Astrocyte (in vitro differentiated cells and primary cell): ENCODE measurements at regions not wholly inside any gene's neighbourhood (a gene's known extent, or its start where the extent isn't known, plus 50 kb on each side); places are given as distances from the start of the nearest gene placed in this dataset.

Experiments used
- DNase-seq: peaks from one replicate; pipeline ENCODE4 v3.0.0-alpha.2; 2010; ENCODE audit warnings: low read depth
- FAIRE-seq: peaks from 2 replicates; lab custom pipeline; 2011; peaks lifted over from hg19 to GRCh38; lab: Jason Lieb, UNC
- H2AFZ ChIP-seq: 2 replicates; pipeline ENCODE4 v1.6.0; 2012; ENCODE audit warnings: low read depth, low read length, inconsistent platforms
- H3K27ac ChIP-seq: 2 replicates; pipeline ENCODE4 v1.5.1; 2011; ENCODE audit warnings: low read depth, low read length, inconsistent platforms
- H3K27me3 ChIP-seq: 2 replicates; pipeline ENCODE4 v1.6.0; 2011; ENCODE audit warnings: low read length, inconsistent platforms; ENCODE audit not compliant: insufficient read depth
- H3K36me3 ChIP-seq: 2 replicates; pipeline ENCODE4 v1.5.1; 2011; ENCODE audit warnings: low read length, inconsistent platforms; ENCODE audit not compliant: insufficient read depth
- H3K4me1 ChIP-seq: 2 replicates; pipeline ENCODE4 v1.5.1; 2011; ENCODE audit warnings: low read length, inconsistent platforms; ENCODE audit not compliant: insufficient read depth
- H3K4me2 ChIP-seq: 2 replicates; pipeline ENCODE4 v1.6.0; 2012; ENCODE audit warnings: low read length, inconsistent platforms
- H3K4me3 ChIP-seq: 2 replicates; pipeline ENCODE4 v1.5.1; 2011; ENCODE audit warnings: low read depth, mild to moderate bottlenecking, low read length, inconsistent platforms; ENCODE audit not compliant: insufficient read depth
- H3K79me2 ChIP-seq: 2 replicates; pipeline ENCODE4 v1.6.0; 2012; ENCODE audit warnings: mild to moderate bottlenecking, low read length, inconsistent platforms; ENCODE audit not compliant: insufficient read depth
- H3K9ac ChIP-seq: 2 replicates; pipeline ENCODE4 v1.6.0; 2012; ENCODE audit warnings: mild to moderate bottlenecking, low read length, inconsistent platforms
- H3K9me3 ChIP-seq: 2 replicates; pipeline ENCODE4 v1.5.1; 2012; ENCODE audit warnings: low read depth, mild to moderate bottlenecking, low read length, inconsistent platforms; ENCODE audit not compliant: insufficient read depth
- H4K20me1 ChIP-seq: 2 replicates; pipeline ENCODE4 v1.6.0; 2012; ENCODE audit warnings: low read length, inconsistent platforms; ENCODE audit not compliant: insufficient read depth
- H3K27ac Mint-ChIP-seq: one replicate; pipeline ENCODE4 v1.8.0; 2021; ENCODE audit warnings: mild to moderate bottlenecking, mixed read lengths; ENCODE audit not compliant: unreplicated experiment
- H3K27me3 Mint-ChIP-seq: one replicate; pipeline ENCODE4 v1.8.0; 2021; ENCODE audit warnings: low read depth, mixed read lengths; ENCODE audit not compliant: unreplicated experiment
- H3K36me3 Mint-ChIP-seq: one replicate; pipeline ENCODE4 v1.8.0; 2021; ENCODE audit warnings: low read depth, mixed read lengths; ENCODE audit not compliant: unreplicated experiment
- H3K4me1 Mint-ChIP-seq: one replicate; pipeline ENCODE4 v1.8.0; 2021; ENCODE audit warnings: low read depth, mixed read lengths; ENCODE audit not compliant: unreplicated experiment
- H3K4me3 Mint-ChIP-seq: one replicate; pipeline ENCODE4 v1.8.0; 2021; ENCODE audit warnings: mild to moderate bottlenecking, moderate library complexity, mixed read lengths; ENCODE audit not compliant: unreplicated experiment
- H3K9me3 Mint-ChIP-seq: one replicate; pipeline ENCODE4 v1.8.0; 2021; ENCODE audit warnings: mild to moderate bottlenecking, mixed read lengths; ENCODE audit not compliant: unreplicated experiment
- EZH2 ChIP-seq: IDR thresholded peaks from 2 replicates; pipeline ENCODE4 v1.6.1; 2012; ENCODE audit warnings: mild to moderate bottlenecking, low read length, inconsistent platforms; ENCODE audit not compliant: insufficient read depth
- TF ChIP-seq, protein P1 (sequence below): IDR thresholded peaks from 2 replicates; pipeline ENCODE4 v1.5.1; 2011; ENCODE audit warnings: low read depth, mild to moderate bottlenecking, inconsistent platforms, low read length, moderate library complexity; ENCODE audit not compliant: insufficient read depth

DNA sequence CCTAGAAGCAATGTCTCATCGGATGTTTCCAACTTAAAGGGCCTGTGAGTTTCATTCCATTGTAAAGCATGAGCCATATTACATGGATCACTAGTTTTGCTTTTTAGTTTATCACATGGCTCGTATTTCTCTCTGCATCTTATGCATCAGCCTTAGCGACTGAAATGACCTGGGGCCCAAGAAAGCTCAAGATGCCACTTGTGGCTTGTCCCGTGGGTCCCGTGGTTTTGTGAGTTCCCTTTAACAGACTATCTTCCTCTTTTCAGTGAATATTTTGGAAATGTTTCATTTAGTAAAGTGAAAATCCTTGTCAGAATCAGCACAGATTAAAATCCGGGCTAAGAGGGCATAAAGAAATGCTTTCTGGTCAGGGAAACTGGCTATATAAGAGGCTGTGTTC is 86.2 kb upstream of the PPM1H start:
- Histone ChIP-seq H3K27ac (no peak overlapping the region), H3K4me1 (no peaks in the 10 kb centered on the region), H3K4me2 (no peak overlapping the region), H3K4me3 (no peak overlapping the region), H4K20me1 (no peaks in the 10 kb centered on the region), H3K27me3 (no peaks in the 10 kb centered on the region), H3K9ac (no peak overlapping the region), H3K79me2 (no peaks in the 10 kb centered on the region), H2AFZ (no peak overlapping the region), H3K36me3 (no peaks in the 10 kb centered on the region), H3K9me3 (no peaks in the 10 kb centered on the region)
- FAIRE-seq: no peak
- Mint-ChIP-seq H3K9me3 (no peaks in the 10 kb centered on the region), H3K36me3 (no peaks in the 10 kb centered on the region), H3K4me3 (no peak overlapping the region), H3K4me1 (peaks cover 6% of the 10 kb centered on the region), H3K27ac (no peak overlapping the region), H3K27me3 (no peaks in the 10 kb centered on the region)
- no peak for DNase-seq
- TF ChIP-seq EZH2: no peak
- TF ChIP-seq, protein P1, sequence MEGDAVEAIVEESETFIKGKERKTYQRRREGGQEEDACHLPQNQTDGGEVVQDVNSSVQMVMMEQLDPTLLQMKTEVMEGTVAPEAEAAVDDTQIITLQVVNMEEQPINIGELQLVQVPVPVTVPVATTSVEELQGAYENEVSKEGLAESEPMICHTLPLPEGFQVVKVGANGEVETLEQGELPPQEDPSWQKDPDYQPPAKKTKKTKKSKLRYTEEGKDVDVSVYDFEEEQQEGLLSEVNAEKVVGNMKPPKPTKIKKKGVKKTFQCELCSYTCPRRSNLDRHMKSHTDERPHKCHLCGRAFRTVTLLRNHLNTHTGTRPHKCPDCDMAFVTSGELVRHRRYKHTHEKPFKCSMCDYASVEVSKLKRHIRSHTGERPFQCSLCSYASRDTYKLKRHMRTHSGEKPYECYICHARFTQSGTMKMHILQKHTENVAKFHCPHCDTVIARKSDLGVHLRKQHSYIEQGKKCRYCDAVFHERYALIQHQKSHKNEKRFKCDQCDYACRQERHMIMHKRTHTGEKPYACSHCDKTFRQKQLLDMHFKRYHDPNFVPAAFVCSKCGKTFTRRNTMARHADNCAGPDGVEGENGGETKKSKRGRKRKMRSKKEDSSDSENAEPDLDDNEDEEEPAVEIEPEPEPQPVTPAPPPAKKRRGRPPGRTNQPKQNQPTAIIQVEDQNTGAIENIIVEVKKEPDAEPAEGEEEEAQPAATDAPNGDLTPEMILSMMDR: no peak

- no peaks in the 10 kb centered on the region for H3K4me1 ChIP-seq
- H3K4me2 ChIP-seq: no peak overlapping the region
- no peak overlapping the region for H3K4me3 Mint-ChIP-seq
- DNase-seq: no peak
- no peak overlapping the region for H3K27ac Mint-ChIP-seq
- no peak overlapping the region for H3K4me3 ChIP-seq
- H4K20me1 ChIP-seq: no peaks in the 10 kb centered on the region
- no peak overlapping the region for H2AFZ ChIP-seq
- no peak overlapping the region for H3K27ac ChIP-seq
- H3K9ac ChIP-seq: no peak overlapping the region
- H3K79me2 ChIP-seq: no peaks in the 10 kb centered on the region
- H3K4me1 Mint-ChIP-seq: peaks cover 3% of the 10 kb centered on the region
- no peaks in the 10 kb centered on the region for H3K9me3 ChIP-seq
- TF ChIP-seq, protein P1: no peak
- TF ChIP-seq EZH2: no peak
- no peaks in the 10 kb centered on the region for H3K9me3 Mint-ChIP-seq
- no peak for FAIRE-seq
- H3K27me3 ChIP-seq: no peaks in the 10 kb centered on the region
- peaks cover 3% of the 10 kb centered on the region for H3K27me3 Mint-ChIP-seq
- H3K36me3 ChIP-seq: no peaks in the 10 kb centered on the region
- no peaks in the 10 kb centered on the region for H3K36me3 Mint-ChIP-seq
Observed at GRCh38 chr12:63020269-63020668, 85.3 kb upstream of the PPM1H start.

GRCh38 chr12:63018273-63018672 is 83.3 kb upstream of the PPM1H start:
- H3K36me3 Mint-ChIP-seq: no peaks in the 10 kb centered on the region
- FAIRE-seq: no peak

More at GRCh38 chr12:63018273-63018672, 83.3 kb upstream of the PPM1H start:
- H3K9me3 ChIP-seq: no peaks in the 10 kb centered on the region
- no peak overlapping the region for H3K27ac ChIP-seq
- Mint-ChIP-seq H3K4me1 (peaks cover 2% of the 10 kb centered on the region), H3K9me3 (no peaks in the 10 kb centered on the region), H3K27me3 (peaks cover 6% of the 10 kb centered on the region), H3K4me3 (no peak overlapping the region), H3K27ac (no peak overlapping the region)
- H3K79me2 ChIP-seq: no peaks in the 10 kb centered on the region
- H3K36me3 ChIP-seq: no peaks in the 10 kb centered on the region
- H3K4me2 ChIP-seq: no peak overlapping the region
- H3K27me3 ChIP-seq: no peaks in the 10 kb centered on the region
- H4K20me1 ChIP-seq: no peaks in the 10 kb centered on the region
- no peak for DNase-seq
- no peak overlapping the region for H2AFZ ChIP-seq
- H3K4me3 ChIP-seq: no peak overlapping the region
- no peak overlapping the region for H3K9ac ChIP-seq
- no peaks in the 10 kb centered on the region for H3K4me1 ChIP-seq
- no peak for TF ChIP-seq EZH2
- TF ChIP-seq, protein P1: no peak
